ENCODE measurements at regions not wholly inside any gene's neighbourhood (a gene's known extent, or its start where the extent isn't known, plus 50 kb on each side); places are given as distances from the start of the nearest gene placed in this dataset.

DNA sequence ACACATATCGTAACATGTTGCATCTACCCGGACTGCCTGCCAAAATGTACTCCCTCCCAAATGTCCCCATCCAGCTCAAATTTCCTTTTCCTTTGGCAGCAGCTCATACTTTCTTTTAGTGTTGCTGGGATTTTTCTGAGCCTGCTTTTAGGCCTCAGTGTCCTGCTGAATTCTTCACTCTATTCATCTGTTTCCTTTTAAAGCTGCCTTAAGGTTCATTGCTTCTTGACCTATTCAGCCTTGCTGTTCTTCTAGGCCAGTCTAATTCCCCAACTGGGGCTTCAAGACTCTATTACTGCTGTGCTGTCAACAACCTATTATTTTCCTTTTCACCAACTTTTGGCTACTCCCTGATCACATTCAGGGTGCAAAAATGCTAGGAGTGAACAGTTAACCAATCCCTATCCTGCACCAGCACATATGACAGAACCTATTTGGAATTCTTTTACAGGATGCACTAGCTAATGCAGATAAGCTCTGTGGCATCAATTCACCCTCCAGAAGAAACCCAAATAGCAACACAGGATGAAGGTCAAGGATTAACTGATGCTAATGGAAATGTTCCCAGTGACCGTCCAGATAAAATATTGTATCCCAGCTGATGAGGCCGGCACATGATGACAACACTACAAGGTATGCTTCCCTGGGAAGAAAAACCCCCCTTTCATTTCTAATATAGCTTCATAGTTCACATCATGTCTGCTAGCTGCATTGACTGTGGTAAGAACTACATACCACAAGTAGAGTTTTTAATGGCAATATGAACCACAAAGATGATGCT is 114.7 kb upstream of the TTC29 start:
- Histone ChIP-seq H3K4me1 (ENCODE audit: insufficient read depth, low read length) (no peaks in the 10 kb centered on the region), H3K27ac (ENCODE audit: low read depth, low read length) (no peak overlapping the region), H3K9me3 (ENCODE audit: control insufficient read depth in 1 of 2, low read length in 2 of 2) (no peaks in the 10 kb centered on the region), H3K27me3 (ENCODE audit: insufficient read depth, low read length) (no peaks in the 10 kb centered on the region), H3K4me3 (ENCODE audit: low read length in 2 of 2) (no peak overlapping the region), H3K36me3 (ENCODE audit: insufficient read depth, low read length) (no peaks in the 10 kb centered on the region)
- peaks cover 5 to 12% (median 7%) of the 10 kb centered on the region in 4 donors for H3K4me1 Mint-ChIP-seq
- POLR2A ChIA-PET (ENCODE audit: partially characterized antibody) = no interaction called here
- intact Hi-C loops (cut with micrococcal nuclease) = no loop called here
- no peak for DNase-seq
- H3K9me3 Mint-ChIP-seq = peaks cover 0 to 1% (median 0%) of the 10 kb centered on the region in 8 donors
- peaks cover 1 to 7% of the 10 kb centered on the region in 2 donors for H3K27me3 Mint-ChIP-seq
- no peaks in the 10 kb centered on the region for H3K36me3 Mint-ChIP-seq
- H3K4me3 Mint-ChIP-seq = no peak overlapping the region
- CTCF ChIA-PET (ENCODE audit: partially characterized antibody) = no interaction called here
- no peak overlapping the region for H3K27ac Mint-ChIP-seq

DNA sequence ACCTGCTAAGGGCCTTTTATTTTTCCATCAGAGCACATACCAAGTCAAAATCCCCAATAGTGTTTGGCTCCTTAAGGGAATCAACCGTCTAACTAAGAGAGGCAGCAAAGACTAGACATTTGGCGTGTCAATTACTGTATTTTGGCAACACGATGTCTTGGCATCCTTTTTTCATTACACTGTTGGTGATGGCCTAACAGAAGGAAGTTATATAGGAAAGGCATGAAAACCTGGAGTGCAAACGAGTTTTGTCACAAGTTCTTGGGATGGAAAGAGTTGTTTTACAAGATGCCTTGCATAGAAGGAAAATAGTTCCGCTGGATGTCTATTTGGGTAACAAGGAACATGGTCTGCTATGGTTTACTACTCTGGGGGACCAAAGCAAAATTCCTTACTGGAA is 119.2 kb upstream of the TTC29 start:
- Histone ChIP-seq H3K4me1 (ENCODE audit: insufficient read depth, low read length) (no peaks in the 10 kb centered on the region), H3K4me3 (ENCODE audit: low read length in 2 of 2) (no peak overlapping the region), H3K27me3 (ENCODE audit: insufficient read depth, low read length) (no peaks in the 10 kb centered on the region), H3K27ac (ENCODE audit: low read depth, low read length) (no peak overlapping the region), H3K9me3 (ENCODE audit: control insufficient read depth in 1 of 2, low read length in 2 of 2) (no peaks in the 10 kb centered on the region), H3K36me3 (ENCODE audit: insufficient read depth, low read length) (no peaks in the 10 kb centered on the region)
- CTCF ChIA-PET (ENCODE audit: partially characterized antibody) = no interaction called here
- H3K36me3 Mint-ChIP-seq = no peaks in the 10 kb centered on the region
- no peak overlapping the region for H3K27ac Mint-ChIP-seq
- POLR2A ChIA-PET (ENCODE audit: partially characterized antibody) = no interaction called here
- H3K4me1 Mint-ChIP-seq = no peaks in the 10 kb centered on the region
- H3K27me3 Mint-ChIP-seq = peaks cover 4 to 12% of the 10 kb centered on the region in 2 donors
- no peak for DNase-seq
- no peak overlapping the region for H3K4me3 Mint-ChIP-seq
- intact Hi-C loops (cut with micrococcal nuclease) = no loop called here
- peaks cover 0 to 2% (median 0%) of the 10 kb centered on the region in 8 donors for H3K9me3 Mint-ChIP-seq

DNA sequence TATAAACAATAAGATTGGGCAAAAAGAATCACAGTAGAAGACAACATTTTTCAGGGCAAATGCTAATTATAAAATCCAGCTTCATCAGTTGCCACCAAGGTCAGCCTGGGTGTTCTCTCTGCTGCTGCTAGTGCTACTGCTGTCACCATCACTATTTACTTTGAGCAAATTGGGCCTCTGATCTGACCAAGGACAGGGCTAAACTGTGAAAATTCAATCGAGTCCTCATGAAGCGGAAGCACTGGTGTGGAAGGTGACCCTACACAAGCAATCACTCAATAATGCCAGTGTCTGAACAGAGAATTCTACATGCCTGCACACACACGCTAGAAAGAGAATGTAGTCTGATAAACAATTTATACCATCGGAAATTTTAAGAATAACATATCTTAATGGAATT is 122.9 kb upstream of the TTC29 start:
- Mint-ChIP-seq H3K36me3 (no peaks in the 10 kb centered on the region), H3K4me1 (no peaks in the 10 kb centered on the region), H3K9me3 (peaks cover 0 to 14% (median 7%) of the 10 kb centered on the region in 8 donors), H3K27ac (no peak overlapping the region), H3K4me3 (no peak overlapping the region), H3K27me3 (peaks cover 11 to 13% of the 10 kb centered on the region in 2 donors)
- H3K9me3 ChIP-seq (ENCODE audit: control insufficient read depth in 1 of 2, low read length in 2 of 2) = peaks cover 0 to 9% of the 10 kb centered on the region in 2 donors
- intact Hi-C loops (cut with micrococcal nuclease) = no loop called here
- no peak for DNase-seq
- CTCF ChIA-PET (ENCODE audit: partially characterized antibody) = interaction anchor here (0.7 kb wide), 1 partner anchor 986 kb away, joined by 4 read pairs; no protein-coding TSS in a partner anchor
- no peak overlapping the region for H3K27ac ChIP-seq (ENCODE audit: low read depth, low read length)
- no peaks in the 10 kb centered on the region for H3K27me3 ChIP-seq (ENCODE audit: insufficient read depth, low read length)
- POLR2A ChIA-PET (ENCODE audit: partially characterized antibody) = no interaction called here
- H3K4me3 ChIP-seq (ENCODE audit: low read length in 2 of 2) = no peak overlapping the region
- no peaks in the 10 kb centered on the region for H3K36me3 ChIP-seq (ENCODE audit: insufficient read depth, low read length)
- H3K4me1 ChIP-seq (ENCODE audit: insufficient read depth, low read length) = no peaks in the 10 kb centered on the region

DNA sequence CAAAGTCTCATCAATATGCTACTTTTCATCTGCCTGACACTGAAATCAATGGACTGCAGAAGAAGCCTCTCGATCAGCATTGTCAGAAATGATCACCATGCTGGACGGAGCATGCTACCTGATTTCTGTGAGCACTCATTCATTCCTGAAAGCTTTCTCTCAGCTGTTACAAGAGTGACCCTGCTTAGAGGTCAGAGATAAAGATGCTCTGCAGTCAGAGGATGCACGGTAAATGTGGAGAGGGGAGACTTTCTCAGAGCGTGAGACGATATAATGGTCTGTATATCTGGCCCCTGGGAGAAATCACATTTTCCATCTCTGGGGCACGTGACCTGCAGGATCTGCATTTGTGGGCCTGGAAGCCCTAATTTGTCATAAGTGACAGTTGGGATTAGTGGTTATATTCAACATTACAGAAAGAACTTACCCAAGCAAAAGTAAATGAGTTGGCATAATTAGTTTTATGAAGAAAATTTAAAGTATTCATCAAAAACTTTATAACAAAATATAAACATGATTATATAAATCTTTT is 125.6 kb upstream of the TTC29 start:
- ChIA-PET CTCF (ENCODE audit: partially characterized antibody) (no interaction called here), POLR2A (ENCODE audit: partially characterized antibody) (no interaction called here)
- no peak overlapping the region for H3K27ac Mint-ChIP-seq
- H3K4me1 Mint-ChIP-seq = no peaks in the 10 kb centered on the region
- Histone ChIP-seq H3K4me1 (ENCODE audit: insufficient read depth, low read length) (no peaks in the 10 kb centered on the region), H3K9me3 (ENCODE audit: control insufficient read depth in 1 of 2, low read length in 2 of 2) (peaks cover 0 to 9% of the 10 kb centered on the region in 2 donors), H3K36me3 (ENCODE audit: insufficient read depth, low read length) (no peaks in the 10 kb centered on the region), H3K27me3 (ENCODE audit: insufficient read depth, low read length) (no peaks in the 10 kb centered on the region), H3K4me3 (ENCODE audit: low read length in 2 of 2) (no peak overlapping the region), H3K27ac (ENCODE audit: low read depth, low read length) (no peak overlapping the region)
- DNase-seq = no peak
- peaks cover 0 to 15% (median 7%) of the 10 kb centered on the region in 8 donors for H3K9me3 Mint-ChIP-seq
- no peaks in the 10 kb centered on the region for H3K36me3 Mint-ChIP-seq
- intact Hi-C loops (cut with micrococcal nuclease) = no loop called here
- peaks cover 11 to 14% of the 10 kb centered on the region in 2 donors for H3K27me3 Mint-ChIP-seq
- H3K4me3 Mint-ChIP-seq = no peak overlapping the region

DNA sequence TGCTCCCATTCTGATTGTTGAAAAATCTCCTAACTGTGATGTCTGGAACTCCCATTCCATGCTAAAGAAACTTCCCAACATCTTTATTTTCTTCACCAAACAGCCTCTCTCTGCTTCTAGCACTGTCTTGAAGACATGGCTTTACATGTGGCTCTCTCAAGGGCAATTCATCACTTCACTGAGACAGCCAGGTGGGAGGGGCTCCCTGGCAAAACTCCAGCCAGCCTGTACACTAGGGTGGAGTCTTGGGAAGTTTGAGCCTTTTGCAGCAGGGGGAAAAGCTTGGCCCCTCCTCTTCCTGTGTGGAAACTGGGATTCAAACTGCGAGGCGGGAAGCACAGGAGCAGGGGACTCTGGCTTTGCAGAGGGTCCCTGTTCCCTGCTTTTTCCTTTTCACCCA is 130.5 kb upstream of the TTC29 start:
- no peak overlapping the region for H3K27ac Mint-ChIP-seq
- peaks cover 6 to 15% of the 10 kb centered on the region in 2 donors for H3K27me3 Mint-ChIP-seq
- peaks cover 0 to 9% of the 10 kb centered on the region in 2 donors for H3K9me3 ChIP-seq (ENCODE audit: control insufficient read depth in 1 of 2, low read length in 2 of 2)
- DNase-seq = no peak
- ChIA-PET CTCF (ENCODE audit: partially characterized antibody) (no interaction called here), POLR2A (ENCODE audit: partially characterized antibody) (no interaction called here)
- H3K27ac ChIP-seq (ENCODE audit: low read depth, low read length) = no peak overlapping the region
- no peaks in the 10 kb centered on the region for H3K27me3 ChIP-seq (ENCODE audit: insufficient read depth, low read length)
- peaks cover 0 to 15% (median 7%) of the 10 kb centered on the region in 8 donors for H3K9me3 Mint-ChIP-seq
- intact Hi-C loops (cut with micrococcal nuclease) = no loop called here
- H3K36me3 Mint-ChIP-seq = no peaks in the 10 kb centered on the region
- no peaks in the 10 kb centered on the region for H3K4me1 Mint-ChIP-seq
- H3K4me1 ChIP-seq (ENCODE audit: insufficient read depth, low read length) = no peaks in the 10 kb centered on the region
- H3K4me3 Mint-ChIP-seq = no peak overlapping the region
- H3K4me3 ChIP-seq (ENCODE audit: low read length in 2 of 2) = no peak overlapping the region
- H3K36me3 ChIP-seq (ENCODE audit: insufficient read depth, low read length) = no peaks in the 10 kb centered on the region

DNA sequence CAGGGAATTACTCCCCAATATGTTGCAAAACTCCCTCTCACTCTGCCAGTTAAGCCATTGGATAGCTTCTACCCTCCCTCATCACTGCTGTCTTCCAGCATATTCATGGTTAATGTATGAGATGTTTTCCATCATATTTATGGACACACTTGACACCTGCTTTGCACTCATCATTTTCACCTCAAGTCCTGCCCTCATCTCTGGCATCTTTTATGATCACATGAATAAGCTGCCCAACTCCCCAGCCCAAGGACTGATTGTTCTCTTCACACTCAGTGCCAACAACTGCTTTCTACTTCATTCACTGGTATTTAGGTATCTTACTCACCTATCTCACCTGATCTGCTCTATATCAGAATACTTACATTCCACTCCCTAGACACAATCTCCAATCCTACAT is 131.1 kb upstream of the TTC29 start:
- DNase-seq = no peak
- no peaks in the 10 kb centered on the region for H3K4me1 ChIP-seq (ENCODE audit: insufficient read depth, low read length)
- no peak overlapping the region for H3K27ac ChIP-seq (ENCODE audit: low read depth, low read length)
- intact Hi-C loops (cut with micrococcal nuclease) = no loop called here
- H3K27me3 Mint-ChIP-seq = peaks cover 6 to 15% of the 10 kb centered on the region in 2 donors
- no peak overlapping the region for H3K4me3 Mint-ChIP-seq
- H3K9me3 ChIP-seq (ENCODE audit: control insufficient read depth in 1 of 2, low read length in 2 of 2) = peaks cover 0 to 9% of the 10 kb centered on the region in 2 donors
- peaks cover 0 to 14% (median 7%) of the 10 kb centered on the region in 8 donors for H3K9me3 Mint-ChIP-seq
- CTCF ChIA-PET (ENCODE audit: partially characterized antibody) = no interaction called here
- no peaks in the 10 kb centered on the region for H3K36me3 Mint-ChIP-seq
- no peaks in the 10 kb centered on the region for H3K4me1 Mint-ChIP-seq
- H3K4me3 ChIP-seq (ENCODE audit: low read length in 2 of 2) = no peak overlapping the region
- H3K27me3 ChIP-seq (ENCODE audit: insufficient read depth, low read length) = no peaks in the 10 kb centered on the region
- POLR2A ChIA-PET (ENCODE audit: partially characterized antibody) = no interaction called here
- H3K27ac Mint-ChIP-seq = no peak overlapping the region
- no peaks in the 10 kb centered on the region for H3K36me3 ChIP-seq (ENCODE audit: insufficient read depth, low read length)

DNA sequence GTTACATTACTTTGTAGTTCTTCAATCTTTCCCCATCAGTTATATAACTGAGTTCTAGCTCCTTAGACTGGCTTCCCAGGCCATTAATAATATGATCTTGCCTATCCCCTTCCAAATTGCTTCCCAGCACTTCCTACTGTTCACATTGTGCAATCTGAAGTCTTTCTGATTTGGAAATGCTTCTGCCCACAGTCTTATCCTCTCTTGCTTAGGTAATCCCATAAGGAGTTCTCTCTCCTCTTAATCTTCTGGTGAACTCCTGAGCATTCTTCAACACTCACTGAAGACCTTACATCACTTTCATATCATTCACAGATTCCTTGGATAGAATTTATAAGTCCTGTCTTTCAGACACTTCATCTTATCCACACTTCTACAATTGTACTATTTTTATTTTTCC is 132.7 kb upstream of the TTC29 start:
- H3K4me1 Mint-ChIP-seq = no peaks in the 10 kb centered on the region
- no peaks in the 10 kb centered on the region for H3K36me3 ChIP-seq (ENCODE audit: insufficient read depth, low read length)
- CTCF ChIA-PET (ENCODE audit: partially characterized antibody) = no interaction called here
- no peak overlapping the region for H3K27ac Mint-ChIP-seq
- H3K27ac ChIP-seq (ENCODE audit: low read depth, low read length) = no peak overlapping the region
- intact Hi-C loops (cut with micrococcal nuclease) = no loop called here
- H3K9me3 Mint-ChIP-seq = peaks cover 0 to 2% (median 2%) of the 10 kb centered on the region in 8 donors
- H3K36me3 Mint-ChIP-seq = no peaks in the 10 kb centered on the region
- POLR2A ChIA-PET (ENCODE audit: partially characterized antibody) = no interaction called here
- DNase-seq = no peak
- H3K4me1 ChIP-seq (ENCODE audit: insufficient read depth, low read length) = no peaks in the 10 kb centered on the region
- no peak overlapping the region for H3K4me3 Mint-ChIP-seq
- H3K9me3 ChIP-seq (ENCODE audit: control insufficient read depth in 1 of 2, low read length in 2 of 2) = no peaks in the 10 kb centered on the region
- H3K27me3 Mint-ChIP-seq = peaks cover 4 to 15% of the 10 kb centered on the region in 2 donors
- no peak overlapping the region for H3K4me3 ChIP-seq (ENCODE audit: low read length in 2 of 2)
- H3K27me3 ChIP-seq (ENCODE audit: insufficient read depth, low read length) = no peaks in the 10 kb centered on the region
